Kidney (tissue), 13 donors: ENCODE measurements at regions not wholly inside any gene's neighbourhood (a gene's known extent, or its start where the extent isn't known, plus 50 kb on each side); places are given as distances from the start of the nearest gene placed in this dataset.

Source experiments
- DNase-seq, 5 donors: peaks; one replicate each; pipeline ENCODE4 v3.0.0-alpha.2; 2013 to 2020
- FAIRE-seq: peaks from 2 replicates; lab custom pipeline; 2012; peaks lifted over from hg19 to GRCh38; lab: Jason Lieb, UNC
- H3K27ac ChIP-seq, 2 donors: one replicate each; pipeline ENCODE4 v1.7.0; 2013; ENCODE audit warnings: low read depth in 2 of 2, low read length in 2 of 2, inconsistent platforms in 1 of 2
- H3K27me3 ChIP-seq: one replicate; pipeline ENCODE4 v1.7.1; 2013; ENCODE audit warnings: low read length, inconsistent platforms; ENCODE audit not compliant: control insufficient read depth, insufficient read depth
- H3K36me3 ChIP-seq, 3 donors: one replicate each; pipeline versions ENCODE4 v1.7.0 to v1.7.1; 2013; ENCODE audit warnings: low read length in 3 of 3, control low read depth in 1 of 3, inconsistent platforms in 1 of 3; ENCODE audit not compliant: insufficient read depth in 3 of 3, control insufficient read depth in 2 of 3
- H3K4me1 ChIP-seq, 3 donors: one replicate each; pipeline versions ENCODE4 v1.7.0 to v1.7.1; 2013; ENCODE audit warnings: low read length in 3 of 3, inconsistent platforms in 1 of 3, low read depth in 1 of 3; ENCODE audit not compliant: control insufficient read depth in 2 of 3, insufficient read depth in 2 of 3
- H3K4me3 ChIP-seq, 3 donors: one replicate each; pipeline versions ENCODE4 v1.7.0 to v1.8.1; 2013; ENCODE audit warnings: low read length in 3 of 3, control low read depth in 1 of 3, inconsistent platforms in 1 of 3
- H3K9ac ChIP-seq, 3 donors: one replicate each; pipeline versions ENCODE4 v1.7.0 to v1.7.1; 2013; ENCODE audit warnings: low read length in 3 of 3, control low read depth in 1 of 3, inconsistent platforms in 1 of 3
- H3K9me3 ChIP-seq, 3 donors: one replicate each; pipeline versions ENCODE4 v1.7.0 to v1.7.1; 2013; ENCODE audit warnings: low read length in 3 of 3, control low read depth in 1 of 3, inconsistent platforms in 1 of 3; ENCODE audit not compliant: control insufficient read depth in 2 of 3, insufficient read depth in 1 of 3
- intact Hi-C: fragments of 100-400 bp; cut with DNase I; formaldehyde crosslinking; loops from one replicate; pipeline ENCODE4 v1.11.1; 2022
- TF ChIP-seq, protein P1 (sequence below): IDR thresholded peaks from 3 replicates; pipeline ENCODE4 v1.5.1; 2012; ENCODE audit warnings: mild to moderate bottlenecking, moderate library complexity, borderline replicate concordance; ENCODE audit not compliant: insufficient read depth; ENCODE audit errors: extremely low read depth
- donor health status: control.
- donor health status: control.
- donor health status: control.
- donor health status: control.
- donor health status: control.
- donor health status: DM: yes; HTN: yes; CAD: no.
- donor health status: Normal renal cell carcinoma (clear cell type).

DNA sequence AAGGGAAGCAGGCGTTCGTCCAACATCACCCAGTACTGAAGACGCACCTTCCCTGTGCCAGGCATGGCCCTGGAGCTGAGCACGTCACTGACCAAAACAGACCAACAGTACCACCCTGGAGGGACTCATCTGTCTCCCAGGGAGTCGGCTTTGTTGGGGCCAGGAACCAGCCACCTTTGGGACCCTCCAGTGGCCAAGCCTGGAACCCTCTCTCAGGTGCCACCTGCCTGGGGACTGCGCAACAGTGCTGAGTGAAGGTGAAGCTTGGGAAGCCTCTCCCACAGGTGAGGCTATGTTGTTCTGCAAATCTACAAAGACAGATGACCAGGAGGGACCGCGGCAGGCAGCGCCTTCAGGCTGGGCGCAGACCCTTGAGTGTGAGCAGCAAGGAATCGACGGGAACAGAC, 91.4 kb upstream of the OTOS start:
- DNase-seq = peak in 3 of 5 donors; percentile 1 to 66 (median 31)
- intact Hi-C loops = loop anchor here (5.0 kb wide), 1 partner anchor 205 kb away; the partner anchor contains the start of gene GPC1

DNA sequence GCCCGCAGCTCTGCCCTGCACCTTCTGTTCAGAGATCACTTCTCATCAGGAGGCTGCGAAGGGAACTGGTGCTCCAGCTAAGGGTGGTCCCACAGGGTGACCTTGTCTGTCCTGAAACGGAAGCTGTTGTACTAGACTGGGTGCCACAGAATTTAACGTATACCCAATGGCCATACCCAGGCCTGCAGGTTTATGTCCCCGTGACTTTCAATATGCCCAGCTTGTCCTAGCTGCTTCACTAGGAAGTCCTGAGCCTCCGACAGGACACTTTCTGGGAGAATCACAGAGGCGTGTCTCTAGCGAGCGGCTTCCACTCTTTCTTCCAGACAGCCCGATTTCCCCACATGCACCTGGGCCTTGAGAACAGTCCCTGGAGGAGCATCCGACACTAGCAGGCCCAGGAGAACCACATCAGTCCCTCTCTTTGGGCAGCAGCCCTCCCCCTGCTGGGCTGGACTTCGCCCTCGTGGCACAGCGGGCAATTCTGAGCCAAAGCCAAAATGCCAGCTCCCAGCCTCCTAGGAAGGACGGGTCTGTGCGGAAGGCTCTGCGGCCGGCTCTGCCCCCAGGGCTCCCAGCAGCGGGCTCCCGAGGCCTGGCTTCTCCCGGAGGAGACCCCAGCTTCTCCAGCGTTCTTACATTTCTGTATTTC, 91.9 kb upstream of the OTOS start:
- H3K9me3 ChIP-seq = peaks cover 0 to 11% (median 0%) of the 10 kb centered on the region in 3 donors
- no peak overlapping the region for H3K27ac ChIP-seq
- no peaks in the 10 kb centered on the region for H3K36me3 ChIP-seq
- no peak overlapping the region for H3K4me3 ChIP-seq
- H3K27me3 ChIP-seq = no peaks in the 10 kb centered on the region
- no peak overlapping the region for H3K9ac ChIP-seq
- FAIRE-seq = no peak
- intact Hi-C loops = loop anchor here (5.0 kb wide), 1 partner anchor 205 kb away; the partner anchor contains the start of gene GPC1
- TF ChIP-seq, protein P1, sequence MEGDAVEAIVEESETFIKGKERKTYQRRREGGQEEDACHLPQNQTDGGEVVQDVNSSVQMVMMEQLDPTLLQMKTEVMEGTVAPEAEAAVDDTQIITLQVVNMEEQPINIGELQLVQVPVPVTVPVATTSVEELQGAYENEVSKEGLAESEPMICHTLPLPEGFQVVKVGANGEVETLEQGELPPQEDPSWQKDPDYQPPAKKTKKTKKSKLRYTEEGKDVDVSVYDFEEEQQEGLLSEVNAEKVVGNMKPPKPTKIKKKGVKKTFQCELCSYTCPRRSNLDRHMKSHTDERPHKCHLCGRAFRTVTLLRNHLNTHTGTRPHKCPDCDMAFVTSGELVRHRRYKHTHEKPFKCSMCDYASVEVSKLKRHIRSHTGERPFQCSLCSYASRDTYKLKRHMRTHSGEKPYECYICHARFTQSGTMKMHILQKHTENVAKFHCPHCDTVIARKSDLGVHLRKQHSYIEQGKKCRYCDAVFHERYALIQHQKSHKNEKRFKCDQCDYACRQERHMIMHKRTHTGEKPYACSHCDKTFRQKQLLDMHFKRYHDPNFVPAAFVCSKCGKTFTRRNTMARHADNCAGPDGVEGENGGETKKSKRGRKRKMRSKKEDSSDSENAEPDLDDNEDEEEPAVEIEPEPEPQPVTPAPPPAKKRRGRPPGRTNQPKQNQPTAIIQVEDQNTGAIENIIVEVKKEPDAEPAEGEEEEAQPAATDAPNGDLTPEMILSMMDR = no peak
- peak in 3 of 5 donors; percentile 4 to 74 (median 48) for DNase-seq
- peaks cover 0 to 7% (median 0%) of the 10 kb centered on the region in 3 donors for H3K4me1 ChIP-seq

More for the DNA sequence above, 91.4 kb upstream of the OTOS start:
- H3K9ac ChIP-seq = no peak overlapping the region
- FAIRE-seq = no peak
- H3K36me3 ChIP-seq = no peaks in the 10 kb centered on the region
- no peak overlapping the region for H3K27ac ChIP-seq
- H3K9me3 ChIP-seq = peaks cover 0 to 11% (median 0%) of the 10 kb centered on the region in 3 donors
- TF ChIP-seq, protein P1 = no peak
- H3K4me3 ChIP-seq = no peak overlapping the region
- H3K27me3 ChIP-seq = no peaks in the 10 kb centered on the region
- H3K4me1 ChIP-seq = peaks cover 0 to 7% (median 0%) of the 10 kb centered on the region in 3 donors

DNA sequence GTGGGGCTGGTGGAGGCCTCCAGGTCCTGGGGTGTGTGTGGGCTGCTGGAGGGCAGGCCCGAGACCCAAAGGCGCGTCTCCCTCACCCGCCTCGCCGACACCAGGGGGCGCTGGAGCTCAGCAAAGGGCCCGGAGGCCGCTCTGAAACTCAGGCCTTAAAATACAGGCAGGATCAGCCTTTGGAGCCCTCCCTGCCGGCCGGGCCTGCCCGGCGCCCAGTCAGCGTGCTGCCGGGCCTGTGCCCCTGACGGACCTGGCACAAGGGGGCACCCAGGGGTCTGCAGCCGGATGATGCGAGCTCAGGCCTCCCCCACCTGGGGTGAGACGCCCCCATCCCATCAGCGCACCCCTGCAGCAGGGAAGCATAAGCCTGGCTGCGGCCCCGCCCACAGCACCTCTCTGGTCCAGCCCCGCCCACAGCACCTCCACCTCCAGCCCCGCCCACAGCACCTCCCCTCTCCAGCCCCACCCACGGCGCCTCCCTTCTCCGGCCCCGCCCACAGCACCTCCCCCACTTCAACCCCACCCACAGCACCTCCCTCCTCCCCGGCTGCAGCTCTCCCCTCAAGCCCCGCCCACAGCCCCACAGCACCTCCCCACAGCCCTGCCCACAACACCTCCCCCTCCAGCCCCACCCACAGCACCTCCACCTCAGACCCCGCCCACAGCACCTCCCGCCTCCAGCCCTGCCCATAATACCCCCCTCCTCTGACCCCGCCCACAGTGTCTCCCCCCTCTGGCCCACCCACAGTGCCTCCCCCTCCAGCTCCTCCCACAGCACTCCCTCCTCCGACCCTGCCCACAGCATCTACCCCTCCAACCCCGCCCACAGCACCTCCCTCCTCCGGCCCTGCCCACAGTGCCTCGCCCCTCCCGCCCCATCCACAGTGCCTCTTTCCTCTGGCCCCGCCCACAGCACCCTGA, 92.8 kb upstream of the OTOS start:
- Histone ChIP-seq H3K27ac (no peak overlapping the region), H3K4me3 (no peak overlapping the region), H3K9ac (no peak overlapping the region), H3K9me3 (peaks cover 0 to 11% (median 0%) of the 10 kb centered on the region in 3 donors), H3K36me3 (no peaks in the 10 kb centered on the region), H3K27me3 (no peaks in the 10 kb centered on the region), H3K4me1 (peaks cover 0 to 7% (median 0%) of the 10 kb centered on the region in 3 donors)
- TF ChIP-seq, protein P1 = peak; percentile 71
- no peak for FAIRE-seq
- intact Hi-C loops = loop anchor here (5.0 kb wide), 1 partner anchor 204 kb away; the partner anchor contains the start of gene GPC1
- peak; percentile 80 to 98 (median 86) for DNase-seq
